Uterus (tissue), 2 donors: ENCODE measurements at regions not wholly inside any gene's neighbourhood (a gene's known extent, or its start where the extent isn't known, plus 50 kb on each side); places are given as distances from the start of the nearest gene placed in this dataset.
"Not testable (repeated sequence)": the region's sequence is repeated elsewhere in the genome, so short reads cannot be mapped to it uniquely, and the experiment has no call there.

Source experiments
- CTCF ChIP-seq, 4 experiments: fragments of 200-600 bp in 2 of 4; fragments of 450-650 bp in 2 of 4; sonication (generic) in 2 of 4; IDR thresholded peaks; one replicate each; pipeline ENCODE4 v1.5.1; 2016 to 2019; ENCODE audit warnings: antibody characterized with exemption in 4 of 4, mild to moderate bottlenecking in 2 of 4, moderate library complexity in 1 of 4
- POLR2A ChIP-seq, 2 donors: fragments of 450-650 bp; IDR thresholded peaks; one replicate each; pipeline ENCODE4 v1.6.1; 2016; ENCODE audit warnings: antibody characterized with exemption in 2 of 2, mild to moderate bottlenecking in 1 of 2, moderate library complexity in 1 of 2

- TF ChIP-seq CTCF, POLR2A (IDR thresholded peaks at IDR 0.05): not testable (repeated sequence)
These were observed 93.4 kb upstream of the TRIM24 start for GRCh38 chr7:138366676-138367075.
